GM18870 (cell line): ENCODE measurements at regions not wholly inside any gene's neighbourhood (a gene's known extent, or its start where the extent isn't known, plus 50 kb on each side); places are given as distances from the start of the nearest gene placed in this dataset.
"Not testable (repeated sequence)": the region's sequence is repeated elsewhere in the genome, so short reads cannot be mapped to it uniquely, and the experiment has no call there.

Source experiments
- ATAC-seq: cut with Tn5 transposase; IDR thresholded peaks from one replicate; pipeline ENCODE4 v1.9.1; 2021; ENCODE audit warnings: moderate library complexity; ENCODE audit not compliant: unreplicated experiment

- ATAC-seq = no peak
These were observed 470.1 kb upstream of the ATP11B start for GRCh38 chr3:182323126-182323700.

- no peak for ATAC-seq
These were observed 469.4 kb upstream of the ATP11B start for GRCh38 chr3:182323898-182324297.

- peak; percentile 68 for ATAC-seq
These were observed 467.9 kb upstream of the ATP11B start for GRCh38 chr3:182325213-182325950.

GRCh38 chr3:182327196-182327681, 466.1 kb upstream of the ATP11B start:
- no peak for ATAC-seq

- ATAC-seq = no peak
These were observed 462.7 kb upstream of the ATP11B start for GRCh38 chr3:182330646-182331045.

GRCh38 chr3:182331341-182331740, 462.0 kb upstream of the ATP11B start:
- ATAC-seq = no peak

- no peak for ATAC-seq
These were observed 451.1 kb upstream of the ATP11B start for GRCh38 chr3:182342252-182342651.

- not testable (repeated sequence) for ATAC-seq
These were observed 449.3 kb upstream of the ATP11B start for GRCh38 chr3:182344026-182344425.

GRCh38 chr3:182349051-182349450, 444.3 kb upstream of the ATP11B start:
- no peak for ATAC-seq

- ATAC-seq = no peak
These were observed 443.3 kb upstream of the ATP11B start for GRCh38 chr3:182349951-182350517.

- no peak for ATAC-seq
These were observed 435.4 kb upstream of the ATP11B start for GRCh38 chr3:182357928-182358327.

GRCh38 chr3:182364323-182364722, 429.0 kb upstream of the ATP11B start:
- ATAC-seq = no peak

GRCh38 chr3:182364723-182365650, 428.3 kb upstream of the ATP11B start:
- ATAC-seq = no peak

GRCh38 chr3:182366746-182367145, 426.6 kb upstream of the ATP11B start:
- ATAC-seq = no peak

GRCh38 chr3:182369861-182370260, 423.4 kb upstream of the ATP11B start:
- ATAC-seq = no peak

- ATAC-seq = no peak
These were observed 422.4 kb upstream of the ATP11B start for GRCh38 chr3:182370949-182371348.

GRCh38 chr3:182375916-182376315, 417.4 kb upstream of the ATP11B start:
- no peak for ATAC-seq

- ATAC-seq = no peak
These were observed 411.0 kb upstream of the ATP11B start for GRCh38 chr3:182382112-182382857.

GRCh38 chr3:182384221-182384620, 409.1 kb upstream of the ATP11B start:
- no peak for ATAC-seq

GRCh38 chr3:182385356-182385755, 407.9 kb upstream of the ATP11B start:
- ATAC-seq = no peak
